ENCODE measurements at regions not wholly inside any gene's neighbourhood (a gene's known extent, or its start where the extent isn't known, plus 50 kb on each side); places are given as distances from the start of the nearest gene placed in this dataset.

- no peak for DNase-seq
Measured at GRCh38 chrX:99719140-99719539, 690.9 kb downstream of the PCDH19 start.

- DNase-seq = no peak
Measured at GRCh38 chrX:99717716-99718115, 692.4 kb downstream of the PCDH19 start.

GRCh38 chrX:99705701-99706100, 704.4 kb downstream of the PCDH19 start:
- DNase-seq = no peak

GRCh38 chrX:99703473-99703872, 706.6 kb downstream of the PCDH19 start:
- no peak for DNase-seq

GRCh38 chrX:99698451-99698850, 711.6 kb downstream of the PCDH19 start:
- DNase-seq = no peak

GRCh38 chrX:99663136-99663535, 746.9 kb downstream of the PCDH19 start:
- no peak for DNase-seq

GRCh38 chrX:99654188-99654587, 755.9 kb downstream of the PCDH19 start:
- DNase-seq = no peak

GRCh38 chrX:99653352-99653751, 756.7 kb downstream of the PCDH19 start:
- no peak for DNase-seq

GRCh38 chrX:99613041-99613440, 797.0 kb downstream of the PCDH19 start:
- DNase-seq = no peak

GRCh38 chrX:99603091-99603814, 806.8 kb downstream of the PCDH19 start:
- DNase-seq = no peak

- DNase-seq = no peak
Measured at GRCh38 chrX:99602107-99602506, 808.0 kb downstream of the PCDH19 start.

GRCh38 chrX:99588936-99589335, 821.1 kb downstream of the PCDH19 start:
- DNase-seq = no peak

GRCh38 chrX:99572711-99573110, 837.4 kb downstream of the PCDH19 start:
- no peak for DNase-seq

- DNase-seq = no peak
Measured at GRCh38 chrX:99549381-99549780, 860.7 kb downstream of the PCDH19 start.

- DNase-seq = no peak
Measured at GRCh38 chrX:99522450-99522849, 887.6 kb downstream of the PCDH19 start.

GRCh38 chrX:99507768-99508167, 902.3 kb downstream of the PCDH19 start:
- DNase-seq = no peak

GRCh38 chrX:99495453-99495852, 914.6 kb downstream of the PCDH19 start:
- no peak for DNase-seq

- DNase-seq = no peak
Measured at GRCh38 chrX:99494668-99495067, 915.4 kb downstream of the PCDH19 start.

- DNase-seq = no peak
Measured at GRCh38 chrX:99480728-99481127, 929.3 kb downstream of the PCDH19 start.

- DNase-seq = no peak
Measured at GRCh38 chrX:99469439-99469838, 940.6 kb downstream of the PCDH19 start.

GRCh38 chrX:99468993-99469392, 941.1 kb downstream of the PCDH19 start:
- DNase-seq = no peak

GRCh38 chrX:99461223-99461622, 948.9 kb downstream of the PCDH19 start:
- DNase-seq = no peak

GRCh38 chrX:99445336-99445735, 964.7 kb downstream of the PCDH19 start:
- no peak for DNase-seq

GRCh38 chrX:99421796-99422195, 988.3 kb downstream of the PCDH19 start:
- no peak for DNase-seq

Data from hypothalamus (tissue), 51 donors.